GM12878 (cell line): ENCODE measurements at regions not wholly inside any gene's neighbourhood (a gene's known extent, or its start where the extent isn't known, plus 50 kb on each side); places are given as distances from the start of the nearest gene placed in this dataset.

Source experiments
- ATAC-seq: fragments of 200-7000 bp; cut with Tn5 transposase; 3 replicates; pipeline ENCODE4 v1.9.1; 2020; ENCODE audit warnings: mild to moderate bottlenecking, moderate library complexity
- BruUV-seq: library from RNA; stranded (reverse); fragments of 400-500 nt; replicated peaks from 2 replicates; lab custom pipeline; 2021; lab: Mats Ljungman, UMichigan
- CTCF ChIA-PET: fragments of 300-600 bp; sonication (Branson Sonifier 250); formaldehyde crosslinking; extraction: SDS; loops from one replicate; lab custom pipeline; 2021; ENCODE audit warnings: inconsistent platforms; lab: Yijun Ruan, JAX
- POLR2A ChIA-PET: fragments of 350-600 bp; formaldehyde crosslinking; extraction: SDS; loops from one replicate; lab custom pipeline; 2021; ENCODE audit warnings: inconsistent platforms; lab: Charles Lee
- RAD21 ChIA-PET: fragments of 300-600 bp; sonication (Branson Sonifier 250); formaldehyde crosslinking; loops from one replicate; lab custom pipeline; 2023; ENCODE audit warnings: antibody characterized with exemption; ENCODE audit not compliant: unreplicated experiment; lab: Charles Lee
- SMC1A ChIA-PET: fragments of 300-600 bp; sonication (Branson Sonifier 250); formaldehyde crosslinking; loops from one replicate; lab custom pipeline; 2023; ENCODE audit not compliant: unreplicated experiment, uncharacterized antibody; lab: Charles Lee
- DNase-seq: peaks from one replicate; pipeline ENCODE4 v3.0.0-alpha.2; 2011; ENCODE audit warnings: low read depth, low spot score
- FAIRE-seq: peaks from 3 replicates; lab custom pipeline; 2011; peaks lifted over from hg19 to GRCh38; lab: Jason Lieb, UNC
- H2AFZ ChIP-seq: 2 replicates; pipeline ENCODE4 v1.6.0; 2011; ENCODE audit warnings: low read depth, low read length, control low read depth; ENCODE audit not compliant: control insufficient read depth
- H3K27ac ChIP-seq: 2 replicates; pipeline ENCODE4 v1.5.1; 2011; ENCODE audit warnings: control low read depth; ENCODE audit not compliant: control insufficient read depth, insufficient read depth
- H3K27me3 ChIP-seq, 2 experiments: replicated peaks in 1 of 2; 2 replicates each; pipeline versions ENCODE4 v1.6.0 to v1.6.1; 2011; ENCODE audit warnings: low read length in 1 of 2; ENCODE audit not compliant: control insufficient read depth in 2 of 2, insufficient read depth in 2 of 2
- H3K36me3 ChIP-seq, 2 experiments: 2 replicates each; pipeline ENCODE4 v1.5.1; 2011; ENCODE audit warnings: low read length in 1 of 2; ENCODE audit not compliant: control insufficient read depth in 2 of 2, insufficient read depth in 2 of 2
- H3K4me1 ChIP-seq: 2 replicates; pipeline ENCODE4 v1.6.1; 2011; ENCODE audit warnings: mild to moderate bottlenecking, low read length, moderate library complexity, mixed read lengths; ENCODE audit not compliant: control insufficient read depth, insufficient read depth
- H3K4me2 ChIP-seq: 2 replicates; pipeline ENCODE4 v1.6.0; 2011; ENCODE audit warnings: control low read depth; ENCODE audit not compliant: control insufficient read depth, insufficient read depth
- H3K4me3 ChIP-seq: fragments of 200-600 bp; sonication (generic); 2 replicates; pipeline ENCODE4 v1.5.1; 2016
- H3K79me2 ChIP-seq: 2 replicates; pipeline ENCODE4 v1.6.0; 2011; ENCODE audit warnings: low read length; ENCODE audit not compliant: control insufficient read depth, insufficient read depth
- H3K9ac ChIP-seq: 2 replicates; pipeline ENCODE4 v1.8.0; 2011; ENCODE audit warnings: low read length, control low read depth, mixed read lengths; ENCODE audit not compliant: control insufficient read depth, insufficient read depth
- H3K9me3 ChIP-seq: replicated peaks from 3 replicates; pipeline ENCODE4 v1.5.1; 2011; ENCODE audit warnings: mild to moderate bottlenecking, low read length; ENCODE audit not compliant: control insufficient read depth, insufficient read depth
- H4K20me1 ChIP-seq: 2 replicates; pipeline ENCODE4 v1.6.0; 2011; ENCODE audit not compliant: control insufficient read depth, insufficient read depth
- CBFB ChIP-seq: IDR thresholded peaks from 2 replicates; pipeline ENCODE4 v1.6.1; 2016; ENCODE audit warnings: antibody characterized with exemption, low read depth
- DPF2 ChIP-seq: fragments of 450-650 bp; IDR thresholded peaks from 2 replicates; pipeline ENCODE4 v1.6.1; 2017; ENCODE audit warnings: mild to moderate bottlenecking
- FOXM1 ChIP-seq: IDR thresholded peaks from 2 replicates; pipeline ENCODE4 v1.6.1; 2012; ENCODE audit warnings: low read depth, mild to moderate bottlenecking, inconsistent platforms, low read length, moderate library complexity
- JUNB ChIP-seq: IDR thresholded peaks from 2 replicates; pipeline ENCODE4 v1.6.1; 2016; ENCODE audit warnings: antibody characterized with exemption, mild to moderate bottlenecking
- MEF2A ChIP-seq: IDR thresholded peaks from 2 replicates; pipeline ENCODE4 v1.6.1; 2011; ENCODE audit warnings: low read depth, mild to moderate bottlenecking, low read length, moderate library complexity; ENCODE audit not compliant: insufficient read depth
- MXI1 ChIP-seq: fragments of 150-350 bp; IDR thresholded peaks from 2 replicates; pipeline ENCODE4 v1.6.1; 2011; ENCODE audit warnings: low read depth, mild to moderate bottlenecking, inconsistent platforms, low read length, improper control_type of control experiment
- PAX8 ChIP-seq: fragments of 450-650 bp; IDR thresholded peaks from 2 replicates; pipeline ENCODE4 v1.6.1; 2017; ENCODE audit warnings: mild to moderate bottlenecking, moderate library complexity
- PML ChIP-seq: IDR thresholded peaks from 2 replicates; pipeline ENCODE4 v1.6.1; 2012; ENCODE audit warnings: low read length, inconsistent platforms
- POU2F2 ChIP-seq: IDR thresholded peaks from 3 replicates; pipeline ENCODE4 v1.6.1; 2011; ENCODE audit warnings: low read depth, mild to moderate bottlenecking, low read length, borderline replicate concordance
- RAD21 ChIP-seq: IDR thresholded peaks from 2 replicates; pipeline ENCODE4 v1.6.1; 2011; ENCODE audit warnings: mild to moderate bottlenecking, low read depth, low read length, moderate library complexity; ENCODE audit not compliant: insufficient read depth
- RELA ChIP-seq: fragments of 450-650 bp; IDR thresholded peaks from 2 replicates; pipeline ENCODE4 v1.8.0; 2014; ENCODE audit warnings: borderline replicate concordance; ENCODE audit not compliant: partially characterized antibody
- SIX5 ChIP-seq: IDR thresholded peaks from 2 replicates; pipeline ENCODE4 v1.6.1; 2011; ENCODE audit warnings: mild to moderate bottlenecking, low read depth, low read length, moderate library complexity; ENCODE audit not compliant: severe bottlenecking
- SREBF1 ChIP-seq: IDR thresholded peaks from 2 replicates; pipeline ENCODE4 v1.6.1; 2012; ENCODE audit warnings: mild to moderate bottlenecking, low read length
- TAF1 ChIP-seq: IDR thresholded peaks from 2 replicates; pipeline ENCODE4 v1.6.1; 2011; ENCODE audit warnings: mild to moderate bottlenecking, low read depth, low read length, borderline replicate concordance
- ZNF24 ChIP-seq: fragments of 450-650 bp; IDR thresholded peaks from 2 replicates; pipeline ENCODE4 v1.6.1; 2017; ENCODE audit warnings: antibody characterized with exemption, mild to moderate bottlenecking
- WGBS: methylation state at CpG from one replicate; pipeline ENCODE4 v1.1.6; 2016; ENCODE audit warnings: low lambda C conversion rate; ENCODE audit not compliant: insufficient replicate concordance, insufficient coverage; ENCODE audit errors: missing lambda C conversion rate; 5-methylcytosine and 5-hydroxymethylcytosine counted together
- in situ Hi-C: fragments of 300-500 bp; cut with MboI; formaldehyde crosslinking; loops from 9 replicates; pipeline ENCODE4 v1.14.3; 2018; ENCODE audit warnings: mixed read lengths
- intact Hi-C: fragments of 100-400 bp; cut with micrococcal nuclease; formaldehyde crosslinking; loops from one replicate; pipeline ENCODE4 v1.14.2; 2022; ENCODE audit not compliant: unreplicated experiment

GRCh38 chr2:186197955-186198354 is 288.1 kb upstream of the ZC3H15 start:
- intact Hi-C loops: no loop called here
- no TSS peak for BruUV-seq
- POLR2A ChIA-PET: no interaction called here
- H3K27me3 ChIP-seq: no peaks in the 10 kb centered on the region
- WGBS: 100% methylated on average over 1 of the region's 1 CpG
- TF ChIP-seq PML: no peak
- TF ChIP-seq MXI1: no peak
- TF ChIP-seq TAF1: no peak
- no peak for TF ChIP-seq FOXM1
- no peak for TF ChIP-seq PAX8
- TF ChIP-seq, all 136 proteins: peak for 0
- H3K27ac ChIP-seq: no peak overlapping the region
- in situ Hi-C loops: no loop called here
- H3K4me2 ChIP-seq: no peak overlapping the region
- CTCF ChIA-PET: no interaction called here
- no peak overlapping the region for H3K4me3 ChIP-seq
- H3K9me3 ChIP-seq: no peaks in the 10 kb centered on the region
- ATAC-seq (no peak), DNase-seq (no peak), FAIRE-seq (no peak)
- H3K9ac ChIP-seq: no peak overlapping the region
- no peaks in the 10 kb centered on the region for H3K36me3 ChIP-seq
- RAD21 ChIA-PET: no interaction called here
- H3K4me1 ChIP-seq: no peaks in the 10 kb centered on the region
- H3K79me2 ChIP-seq: no peaks in the 10 kb centered on the region
- H4K20me1 ChIP-seq: no peaks in the 10 kb centered on the region
- no peak overlapping the region for H2AFZ ChIP-seq
- SMC1A ChIA-PET: no interaction called here

DNA sequence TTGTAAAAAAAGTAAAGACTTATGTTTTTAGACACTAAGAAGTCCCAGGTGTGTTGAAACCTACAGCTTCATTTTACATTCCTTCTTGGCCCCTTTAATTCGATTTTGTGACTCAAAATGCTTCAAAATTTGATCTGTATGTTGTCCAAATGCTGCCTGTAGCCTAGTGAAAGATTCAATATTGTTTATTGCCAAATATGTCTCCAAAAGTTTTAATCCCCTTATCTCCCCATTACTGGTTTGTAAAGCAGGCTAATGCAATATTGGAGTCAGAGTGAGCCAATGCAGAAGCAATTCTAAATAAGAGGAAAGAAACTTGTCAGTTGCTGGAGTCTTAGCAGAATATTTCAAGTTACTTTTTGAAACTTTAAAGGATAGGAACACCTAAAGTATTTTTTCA is 287.0 kb upstream of the ZC3H15 start:
- SMC1A ChIA-PET: no interaction called here
- no peaks in the 10 kb centered on the region for H3K36me3 ChIP-seq

More for the DNA sequence above, 287.0 kb upstream of the ZC3H15 start:
- FAIRE-seq: no peak
- H4K20me1 ChIP-seq: no peaks in the 10 kb centered on the region
- 0% methylated on average over 1 of the region's 1 CpG for WGBS
- RAD21 ChIA-PET: no interaction called here
- TF ChIP-seq MEF2A (no peak), ZNF24 (no peak), POU2F2 (no peak), DPF2 (no peak), SIX5 (no peak), CBFB (no peak), SREBF1 (no peak), RAD21 (no peak), JUNB (no peak), RELA (no peak)
- TF ChIP-seq, all 136 proteins: peak for 0
- no peaks in the 10 kb centered on the region for H3K4me1 ChIP-seq
- in situ Hi-C loops (no loop called here), intact Hi-C loops (no loop called here)
- ATAC-seq: no peak
- no TSS peak for BruUV-seq
- no peak overlapping the region for H3K4me2 ChIP-seq
- H3K27ac ChIP-seq: no peak overlapping the region
- H3K9me3 ChIP-seq: no peaks in the 10 kb centered on the region
- POLR2A ChIA-PET: no interaction called here
- H2AFZ ChIP-seq: no peak overlapping the region
- no peaks in the 10 kb centered on the region for H3K79me2 ChIP-seq
- CTCF ChIA-PET: no interaction called here
- DNase-seq: no peak
- H3K4me3 ChIP-seq: no peak overlapping the region
- no peaks in the 10 kb centered on the region for H3K27me3 ChIP-seq
- no peak overlapping the region for H3K9ac ChIP-seq
